Keratinocyte (primary cell): ENCODE measurements at regions not wholly inside any gene's neighbourhood (a gene's known extent, or its start where the extent isn't known, plus 50 kb on each side); places are given as distances from the start of the nearest gene placed in this dataset.

Experiments
- EZH2 ChIP-seq: IDR thresholded peaks from one replicate; pipeline ENCODE4 v1.6.1; 2012; ENCODE audit warnings: inconsistent platforms, mild to moderate bottlenecking, low read length, moderate library complexity
- TF ChIP-seq, protein P1 (sequence below), 3 experiments: IDR thresholded peaks in 1 of 3; conservative IDR thresholded peaks in 1 of 3; optimal IDR thresholded peaks in 1 of 3; 2 replicates in 2 of 3; 3 replicates in 1 of 3; pipeline versions ENCODE3 to v1.5.1; 2011; ENCODE audit warnings: low read length in 3 of 3, mild to moderate bottlenecking in 3 of 3, moderate library complexity in 2 of 3, control low read depth in 1 of 3, inconsistent platforms in 1 of 3; ENCODE audit not compliant: insufficient read depth in 2 of 3; ENCODE audit errors: extremely low read depth in 1 of 3

GRCh38 chr4:142961866-142962265 lies 115.8 kb upstream of the INPP4B start:
- TF ChIP-seq, protein P1, sequence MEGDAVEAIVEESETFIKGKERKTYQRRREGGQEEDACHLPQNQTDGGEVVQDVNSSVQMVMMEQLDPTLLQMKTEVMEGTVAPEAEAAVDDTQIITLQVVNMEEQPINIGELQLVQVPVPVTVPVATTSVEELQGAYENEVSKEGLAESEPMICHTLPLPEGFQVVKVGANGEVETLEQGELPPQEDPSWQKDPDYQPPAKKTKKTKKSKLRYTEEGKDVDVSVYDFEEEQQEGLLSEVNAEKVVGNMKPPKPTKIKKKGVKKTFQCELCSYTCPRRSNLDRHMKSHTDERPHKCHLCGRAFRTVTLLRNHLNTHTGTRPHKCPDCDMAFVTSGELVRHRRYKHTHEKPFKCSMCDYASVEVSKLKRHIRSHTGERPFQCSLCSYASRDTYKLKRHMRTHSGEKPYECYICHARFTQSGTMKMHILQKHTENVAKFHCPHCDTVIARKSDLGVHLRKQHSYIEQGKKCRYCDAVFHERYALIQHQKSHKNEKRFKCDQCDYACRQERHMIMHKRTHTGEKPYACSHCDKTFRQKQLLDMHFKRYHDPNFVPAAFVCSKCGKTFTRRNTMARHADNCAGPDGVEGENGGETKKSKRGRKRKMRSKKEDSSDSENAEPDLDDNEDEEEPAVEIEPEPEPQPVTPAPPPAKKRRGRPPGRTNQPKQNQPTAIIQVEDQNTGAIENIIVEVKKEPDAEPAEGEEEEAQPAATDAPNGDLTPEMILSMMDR (optimal IDR thresholded peaks at IDR 0.05 in 1 of 3, IDR thresholded peaks at IDR 0.05 in 1 of 3, conservative IDR thresholded peaks at IDR 0.05 in 1 of 3; ENCODE audit: extremely low read depth in 1 of 3, insufficient read depth in 2 of 3, low read length in 3 of 3) = no peak
- no peak for TF ChIP-seq EZH2
